GM12878 (cell line): ENCODE measurements at regions not wholly inside any gene's neighbourhood (a gene's known extent, or its start where the extent isn't known, plus 50 kb on each side); places are given as distances from the start of the nearest gene placed in this dataset.

Source experiments
- ATAC-seq: fragments of 200-7000 bp; cut with Tn5 transposase; 3 replicates; pipeline ENCODE4 v1.9.1; 2020; ENCODE audit warnings: mild to moderate bottlenecking, moderate library complexity
- BruUV-seq: library from RNA; stranded (reverse); fragments of 400-500 nt; replicated peaks from 2 replicates; lab custom pipeline; 2021; lab: Mats Ljungman, UMichigan
- CTCF ChIA-PET: fragments of 300-600 bp; sonication (Branson Sonifier 250); formaldehyde crosslinking; extraction: SDS; loops from one replicate; lab custom pipeline; 2021; ENCODE audit warnings: inconsistent platforms; lab: Yijun Ruan, JAX
- POLR2A ChIA-PET: fragments of 350-600 bp; formaldehyde crosslinking; extraction: SDS; loops from one replicate; lab custom pipeline; 2021; ENCODE audit warnings: inconsistent platforms; lab: Charles Lee
- RAD21 ChIA-PET: fragments of 300-600 bp; sonication (Branson Sonifier 250); formaldehyde crosslinking; loops from one replicate; lab custom pipeline; 2023; ENCODE audit warnings: antibody characterized with exemption; ENCODE audit not compliant: unreplicated experiment; lab: Charles Lee
- SMC1A ChIA-PET: fragments of 300-600 bp; sonication (Branson Sonifier 250); formaldehyde crosslinking; loops from one replicate; lab custom pipeline; 2023; ENCODE audit not compliant: unreplicated experiment, uncharacterized antibody; lab: Charles Lee
- DNase-seq: peaks from one replicate; pipeline ENCODE4 v3.0.0-alpha.2; 2011; ENCODE audit warnings: low read depth, low spot score
- FAIRE-seq: peaks from 3 replicates; lab custom pipeline; 2011; peaks lifted over from hg19 to GRCh38; lab: Jason Lieb, UNC
- H2AFZ ChIP-seq: 2 replicates; pipeline ENCODE4 v1.6.0; 2011; ENCODE audit warnings: low read depth, low read length, control low read depth; ENCODE audit not compliant: control insufficient read depth
- H3K27ac ChIP-seq: 2 replicates; pipeline ENCODE4 v1.5.1; 2011; ENCODE audit warnings: control low read depth; ENCODE audit not compliant: control insufficient read depth, insufficient read depth
- H3K27me3 ChIP-seq, 2 experiments: replicated peaks in 1 of 2; 2 replicates each; pipeline versions ENCODE4 v1.6.0 to v1.6.1; 2011; ENCODE audit warnings: low read length in 1 of 2; ENCODE audit not compliant: control insufficient read depth in 2 of 2, insufficient read depth in 2 of 2
- H3K36me3 ChIP-seq, 2 experiments: 2 replicates each; pipeline ENCODE4 v1.5.1; 2011; ENCODE audit warnings: low read length in 1 of 2; ENCODE audit not compliant: control insufficient read depth in 2 of 2, insufficient read depth in 2 of 2
- H3K4me1 ChIP-seq: 2 replicates; pipeline ENCODE4 v1.6.1; 2011; ENCODE audit warnings: mild to moderate bottlenecking, low read length, moderate library complexity, mixed read lengths; ENCODE audit not compliant: control insufficient read depth, insufficient read depth
- H3K4me2 ChIP-seq: 2 replicates; pipeline ENCODE4 v1.6.0; 2011; ENCODE audit warnings: control low read depth; ENCODE audit not compliant: control insufficient read depth, insufficient read depth
- H3K4me3 ChIP-seq: fragments of 200-600 bp; sonication (generic); 2 replicates; pipeline ENCODE4 v1.5.1; 2016
- H3K79me2 ChIP-seq: 2 replicates; pipeline ENCODE4 v1.6.0; 2011; ENCODE audit warnings: low read length; ENCODE audit not compliant: control insufficient read depth, insufficient read depth
- H3K9ac ChIP-seq: 2 replicates; pipeline ENCODE4 v1.8.0; 2011; ENCODE audit warnings: low read length, control low read depth, mixed read lengths; ENCODE audit not compliant: control insufficient read depth, insufficient read depth
- H3K9me3 ChIP-seq: replicated peaks from 3 replicates; pipeline ENCODE4 v1.5.1; 2011; ENCODE audit warnings: mild to moderate bottlenecking, low read length; ENCODE audit not compliant: control insufficient read depth, insufficient read depth
- H4K20me1 ChIP-seq: 2 replicates; pipeline ENCODE4 v1.6.0; 2011; ENCODE audit not compliant: control insufficient read depth, insufficient read depth
- PRDM15 ChIP-seq: fragments of 450-650 bp; formaldehyde crosslinking; IDR thresholded peaks from 2 replicates; pipeline ENCODE4 v1.4.0; 2020; ENCODE audit warnings: mild to moderate bottlenecking, moderate library complexity
- SP1 ChIP-seq: IDR thresholded peaks from one replicate; pipeline ENCODE4 v1.6.1; 2011; ENCODE audit warnings: low read depth, low read length
- TCF12 ChIP-seq: IDR thresholded peaks from 2 replicates; pipeline ENCODE4 v1.6.1; 2011; ENCODE audit warnings: low read depth, mild to moderate bottlenecking, low read length
- ZNF622 ChIP-seq: fragments of 450-650 bp; IDR thresholded peaks from 2 replicates; pipeline ENCODE4 v1.6.1; 2017; ENCODE audit warnings: mild to moderate bottlenecking, inconsistent platforms
- WGBS: methylation state at CpG from one replicate; pipeline ENCODE4 v1.1.6; 2016; ENCODE audit warnings: low lambda C conversion rate; ENCODE audit not compliant: insufficient replicate concordance, insufficient coverage; ENCODE audit errors: missing lambda C conversion rate; 5-methylcytosine and 5-hydroxymethylcytosine counted together
- in situ Hi-C: fragments of 300-500 bp; cut with MboI; formaldehyde crosslinking; loops from 9 replicates; pipeline ENCODE4 v1.14.3; 2018; ENCODE audit warnings: mixed read lengths
- intact Hi-C: fragments of 100-400 bp; cut with micrococcal nuclease; formaldehyde crosslinking; loops from one replicate; pipeline ENCODE4 v1.14.2; 2022; ENCODE audit not compliant: unreplicated experiment

DNA sequence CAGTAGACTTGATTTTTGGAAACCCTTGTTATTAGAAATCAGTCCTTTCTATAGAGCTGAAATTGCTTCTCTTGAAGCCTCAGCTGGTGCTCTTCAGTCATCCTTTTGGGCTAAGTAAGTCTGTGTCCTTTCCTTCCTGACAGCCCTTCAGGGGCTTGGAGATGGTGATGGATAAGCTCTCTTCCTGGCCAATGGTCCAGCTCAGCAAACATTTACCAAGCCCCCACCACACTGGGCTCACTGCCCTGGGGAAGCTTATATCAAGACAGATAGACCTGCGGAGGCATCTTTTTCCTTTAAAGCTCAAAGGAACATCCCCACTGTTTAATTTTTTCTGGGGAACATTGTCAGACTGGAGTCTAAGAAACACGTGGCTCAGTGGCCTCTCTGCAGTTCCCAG, 139.6 kb downstream of the HAPSTR1 start:
- no peak for TF ChIP-seq TCF12
- TF ChIP-seq ZNF622: no peak
- no peak for TF ChIP-seq PRDM15 (CRISPR knock-in tag)
- TF ChIP-seq SP1: no peak
- CTCF ChIA-PET: interaction anchor here (0.6 kb wide), 1 partner anchor 72 kb away, joined by 6 read pairs; no protein-coding TSS in a partner anchor
- POLR2A ChIA-PET: interaction anchor here (0.5 kb wide), 1 partner anchor 822 kb away, joined by 3 read pairs; no protein-coding TSS in a partner anchor
- no TSS peak for BruUV-seq
- Histone ChIP-seq H3K4me3 (no peak overlapping the region), H3K9me3 (no peaks in the 10 kb centered on the region), H3K36me3 (no peaks in the 10 kb centered on the region), H3K27me3 (no peaks in the 10 kb centered on the region; a peak in 2 of 4 replicates), H3K79me2 (no peaks in the 10 kb centered on the region), H2AFZ (no peak overlapping the region), H3K27ac (no peak overlapping the region), H4K20me1 (no peaks in the 10 kb centered on the region), H3K4me1 (no peaks in the 10 kb centered on the region), H3K4me2 (no peak overlapping the region), H3K9ac (no peak overlapping the region)
- no peak for FAIRE-seq
- RAD21 ChIA-PET: no interaction called here
- DNase-seq: no peak
- SMC1A ChIA-PET: no interaction called here
- 0% methylated on average over 2 of the region's 2 CpGs for WGBS
- intact Hi-C loops (no loop called here), in situ Hi-C loops (no loop called here)
- ATAC-seq: no peak
